OCI-LY1 (cell line): ENCODE measurements at regions not wholly inside any gene's neighbourhood (a gene's known extent, or its start where the extent isn't known, plus 50 kb on each side); places are given as distances from the start of the nearest gene placed in this dataset.

ENCODE experiments used
- EZH2 ChIP-seq: fragments of 200-600 bp; sonication (generic), shearing (Covaris generic); IDR thresholded peaks from 2 replicates; pipeline ENCODE4 v1.8.0; 2017; ENCODE audit warnings: borderline replicate concordance, mixed run types, mild to moderate bottlenecking, antibody characterized with exemption, low read length, moderate library complexity, mixed read lengths
- TF ChIP-seq, protein P1 (sequence below): fragments of 200-600 bp; sonication (generic), shearing (Covaris generic); IDR thresholded peaks from 2 replicates; pipeline ENCODE4 v1.5.1; 2017; ENCODE audit warnings: mild to moderate bottlenecking, antibody characterized with exemption, low read length, moderate library complexity, mixed read lengths

- TF ChIP-seq, protein P1, sequence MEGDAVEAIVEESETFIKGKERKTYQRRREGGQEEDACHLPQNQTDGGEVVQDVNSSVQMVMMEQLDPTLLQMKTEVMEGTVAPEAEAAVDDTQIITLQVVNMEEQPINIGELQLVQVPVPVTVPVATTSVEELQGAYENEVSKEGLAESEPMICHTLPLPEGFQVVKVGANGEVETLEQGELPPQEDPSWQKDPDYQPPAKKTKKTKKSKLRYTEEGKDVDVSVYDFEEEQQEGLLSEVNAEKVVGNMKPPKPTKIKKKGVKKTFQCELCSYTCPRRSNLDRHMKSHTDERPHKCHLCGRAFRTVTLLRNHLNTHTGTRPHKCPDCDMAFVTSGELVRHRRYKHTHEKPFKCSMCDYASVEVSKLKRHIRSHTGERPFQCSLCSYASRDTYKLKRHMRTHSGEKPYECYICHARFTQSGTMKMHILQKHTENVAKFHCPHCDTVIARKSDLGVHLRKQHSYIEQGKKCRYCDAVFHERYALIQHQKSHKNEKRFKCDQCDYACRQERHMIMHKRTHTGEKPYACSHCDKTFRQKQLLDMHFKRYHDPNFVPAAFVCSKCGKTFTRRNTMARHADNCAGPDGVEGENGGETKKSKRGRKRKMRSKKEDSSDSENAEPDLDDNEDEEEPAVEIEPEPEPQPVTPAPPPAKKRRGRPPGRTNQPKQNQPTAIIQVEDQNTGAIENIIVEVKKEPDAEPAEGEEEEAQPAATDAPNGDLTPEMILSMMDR = no peak
- no peak for TF ChIP-seq EZH2
These were observed 445.7 kb downstream of the TOX3 start for GRCh38 chr16:52101246-52101645.
